ENCODE measurements at regions not wholly inside any gene's neighbourhood (a gene's known extent, or its start where the extent isn't known, plus 50 kb on each side); places are given as distances from the start of the nearest gene placed in this dataset.

GRCh38 chr9:20291201-20291600, 331.1 kb downstream of the MLLT3 start:
- FAIRE-seq, result no peak

GRCh38 chr9:20290257-20290656, 332.0 kb downstream of the MLLT3 start:
- FAIRE-seq, result no peak

GRCh38 chr9:20289423-20290010, 332.8 kb downstream of the MLLT3 start:
- no peak for FAIRE-seq

- no peak for FAIRE-seq
These were observed 335.3 kb downstream of the MLLT3 start for GRCh38 chr9:20286969-20287368.

GRCh38 chr9:20286154-20286700, 336.1 kb downstream of the MLLT3 start:
- FAIRE-seq, result no peak

GRCh38 chr9:20284601-20285289, 337.6 kb downstream of the MLLT3 start:
- FAIRE-seq, result no peak

GRCh38 chr9:20280330-20280729, 342.0 kb downstream of the MLLT3 start:
- no peak for FAIRE-seq

GRCh38 chr9:20276762-20277161, 345.5 kb downstream of the MLLT3 start:
- FAIRE-seq, result no peak

- FAIRE-seq, result no peak
These were observed 350.6 kb downstream of the MLLT3 start for GRCh38 chr9:20271723-20272122.

GRCh38 chr9:20271096-20271495, 351.2 kb downstream of the MLLT3 start:
- no peak for FAIRE-seq

- FAIRE-seq, result no peak
These were observed 352.1 kb downstream of the MLLT3 start for GRCh38 chr9:20270161-20270560.

GRCh38 chr9:20269620-20270019, 352.7 kb downstream of the MLLT3 start:
- no peak for FAIRE-seq

- no peak for FAIRE-seq
These were observed 357.4 kb downstream of the MLLT3 start for GRCh38 chr9:20264896-20265295.

- FAIRE-seq, result no peak
These were observed 359.7 kb downstream of the MLLT3 start for GRCh38 chr9:20262611-20263010.

GRCh38 chr9:20256284-20256948, 365.9 kb downstream of the MLLT3 start:
- no peak for FAIRE-seq

GRCh38 chr9:20255052-20255451, 367.2 kb downstream of the MLLT3 start:
- FAIRE-seq, result no peak

GRCh38 chr9:20253635-20254034, 368.7 kb downstream of the MLLT3 start:
- FAIRE-seq, result no peak

- FAIRE-seq, result no peak
These were observed 369.5 kb downstream of the MLLT3 start for GRCh38 chr9:20252778-20253177.

- no peak for FAIRE-seq
These were observed 371.5 kb downstream of the MLLT3 start for GRCh38 chr9:20250791-20251190.

- FAIRE-seq, result no peak
These were observed 378.0 kb downstream of the MLLT3 start for GRCh38 chr9:20244271-20244670.

GRCh38 chr9:20243841-20244240, 378.5 kb downstream of the MLLT3 start:
- no peak for FAIRE-seq

GRCh38 chr9:20242510-20243189, 379.6 kb downstream of the MLLT3 start:
- no peak for FAIRE-seq

GRCh38 chr9:20240498-20240897, 381.8 kb downstream of the MLLT3 start:
- no peak for FAIRE-seq
